HepG2 (cell line): ENCODE measurements at regions not wholly inside any gene's neighbourhood (a gene's known extent, or its start where the extent isn't known, plus 50 kb on each side); places are given as distances from the start of the nearest gene placed in this dataset.

Experiments
- ATAC-seq: fragments of 200-7000 bp; cut with Tn5 transposase; 3 replicates; pipeline ENCODE4 v1.9.1; 2020; ENCODE audit warnings: mild to moderate bottlenecking, moderate library complexity
- BruUV-seq: library from RNA; stranded (reverse); fragments of 400-500 nt; replicated peaks from 2 replicates; lab custom pipeline; 2021; lab: Mats Ljungman, UMichigan
- CTCF ChIA-PET: fragments of 300-600 bp; formaldehyde crosslinking; extraction: SDS; loops from one replicate; lab custom pipeline; 2021; ENCODE audit warnings: low total read pairs, inconsistent platforms, low intra/inter-chr PET ratio; lab: Yijun Ruan, JAX
- POLR2A ChIA-PET: fragments of 350-600 bp; sonication (Branson Sonifier 250); formaldehyde crosslinking; loops from one replicate; lab custom pipeline; 2020; ENCODE audit warnings: antibody characterized with exemption, inconsistent platforms; lab: Yijun Ruan, JAX
- DNase-seq: peaks from one replicate; pipeline ENCODE4 v3.0.0-alpha.2; 2015; ENCODE audit warnings: low spot score
- FAIRE-seq: peaks from 3 replicates; lab custom pipeline; 2011; peaks lifted over from hg19 to GRCh38; lab: Jason Lieb, UNC
- H2AFZ ChIP-seq: one replicate; pipeline ENCODE4 v1.6.1; 2011; ENCODE audit warnings: low read length, inconsistent platforms
- H3K27ac ChIP-seq: fragments of 300-600 bp; 3 replicates; pipeline ENCODE4 v1.8.0; 2011; ENCODE audit warnings: mixed run types, mild to moderate bottlenecking, mixed read lengths, low read length, inconsistent platforms; ENCODE audit not compliant: insufficient read depth; ENCODE audit errors: extremely low read length
- H3K27me3 ChIP-seq, 2 experiments: fragments of 200-600 bp in 1 of 2; 2 replicates in 1 of 2; 3 replicates in 1 of 2; pipeline versions ENCODE4 v1.6.0 to v1.8.0; 2011; ENCODE audit warnings: low read length in 2 of 2, mild to moderate bottlenecking in 2 of 2, moderate library complexity in 2 of 2, inconsistent platforms in 1 of 2; ENCODE audit not compliant: insufficient read depth in 2 of 2, control insufficient read depth in 1 of 2
- H3K36me3 ChIP-seq, 2 experiments: fragments of 200-600 bp in 1 of 2; replicated peaks in 1 of 2; 2 replicates in 1 of 2; 3 replicates in 1 of 2; pipeline versions ENCODE4 v1.5.1 to v1.8.0; 2011; ENCODE audit warnings: low read length in 2 of 2, inconsistent platforms in 1 of 2; ENCODE audit not compliant: insufficient read depth in 2 of 2, control insufficient read depth in 1 of 2
- H3K4me1 ChIP-seq: 2 replicates; pipeline ENCODE4 v1.5.1; 2012; ENCODE audit warnings: low read length, inconsistent platforms; ENCODE audit not compliant: insufficient read depth
- H3K4me2 ChIP-seq: 2 replicates; pipeline ENCODE4 v1.6.0; 2011; ENCODE audit warnings: low read depth, low read length, inconsistent platforms
- H3K4me3 ChIP-seq, 3 experiments: fragments of 200-600 bp in 1 of 3; sonication (generic), shearing (Covaris generic) in 1 of 3; replicated peaks in 1 of 3; 2 replicates each; pipeline ENCODE4 v1.5.1; 2011 to 2016; ENCODE audit warnings: low read length in 3 of 3, inconsistent platforms in 2 of 3, low read depth in 2 of 3, mild to moderate bottlenecking in 2 of 3, control low read depth in 1 of 3, mixed read lengths in 1 of 3; ENCODE audit not compliant: insufficient read depth in 1 of 3
- H3K79me2 ChIP-seq: one replicate; pipeline ENCODE4 v1.6.1; 2011; ENCODE audit warnings: low read length, inconsistent platforms; ENCODE audit not compliant: insufficient read depth
- H3K9ac ChIP-seq: 2 replicates; pipeline ENCODE4 v1.6.0; 2011; ENCODE audit warnings: mild to moderate bottlenecking, low read depth, low read length, inconsistent platforms; ENCODE audit not compliant: insufficient read depth
- H3K9me3 ChIP-seq: 2 replicates; pipeline ENCODE4 v1.5.1; 2012; ENCODE audit warnings: mild to moderate bottlenecking, low read length
- H4K20me1 ChIP-seq: 2 replicates; pipeline ENCODE4 v1.6.0; 2011; ENCODE audit warnings: inconsistent platforms, mild to moderate bottlenecking, low read length, moderate library complexity; ENCODE audit not compliant: insufficient read depth
- BCL6 ChIP-seq: IDR thresholded peaks from 2 replicates; pipeline ENCODE4 v1.6.1; 2016; ENCODE audit warnings: missing genetic modification reagents, missing compliant biosample characterization
- GMEB1 ChIP-seq: sonication (generic); formaldehyde crosslinking; IDR thresholded peaks from 2 replicates; pipeline ENCODE4 v1.5.1; 2020; ENCODE audit warnings: missing genetic modification reagents, mild to moderate bottlenecking, borderline replicate concordance
- NFE2L2 ChIP-seq: fragments of 150-350 bp; IDR thresholded peaks from 2 replicates; pipeline ENCODE4 v1.6.1; 2014; ENCODE audit warnings: low read length
- RBM22 ChIP-seq: fragments of 200-400 bp; formaldehyde crosslinking; optimal IDR thresholded peaks from 2 replicates; pipeline ENCODE3; 2017; ENCODE audit warnings: mild to moderate bottlenecking, low read length, moderate library complexity
- ZNF337 ChIP-seq: sonication (generic); formaldehyde crosslinking; IDR thresholded peaks from 2 replicates; pipeline ENCODE4 v1.5.1; 2020; ENCODE audit warnings: missing genetic modification reagents, low read depth, mild to moderate bottlenecking, borderline replicate concordance
- WGBS: methylation state at CpG from one replicate; pipeline ENCODE4 v1.1.6; 2017; ENCODE audit warnings: low lambda C conversion rate; 5-methylcytosine and 5-hydroxymethylcytosine counted together
- in situ Hi-C: cut with HindIII; loops from 2 replicates; pipeline ENCODE4 v1.10.0; 2017; ENCODE audit warnings: low pct_unique_long_range_greater_than_20kb; ENCODE audit not compliant: extremely low pct_ligation_motif_present
- intact Hi-C: fragments of 100-400 bp; cut with micrococcal nuclease; formaldehyde crosslinking; loops from one replicate; pipeline ENCODE4 v1.10.0; 2022; ENCODE audit not compliant: unreplicated experiment

DNA sequence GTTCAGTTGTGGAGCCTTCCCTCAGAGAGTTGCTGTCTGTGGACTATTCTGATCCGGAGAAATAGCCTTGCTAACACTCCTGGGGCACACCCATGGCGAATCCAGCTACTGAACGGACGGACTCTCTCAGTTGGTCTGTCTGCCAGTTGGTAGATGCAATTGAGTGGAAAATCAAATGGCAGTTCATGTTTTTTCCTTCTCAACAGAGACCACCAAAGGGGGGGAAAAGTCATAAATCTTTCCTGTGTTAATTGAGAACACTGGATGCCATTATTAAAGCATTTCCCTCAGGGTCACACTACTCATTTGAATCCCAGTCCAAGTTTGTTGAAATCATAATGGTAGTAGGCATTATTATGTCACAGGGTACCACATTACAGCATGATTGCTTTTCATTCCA, 354.3 kb upstream of the FAR2 start:
- in situ Hi-C loops = no loop called here
- Histone ChIP-seq H3K9ac (no peak overlapping the region), H3K4me3 (no peak overlapping the region), H3K79me2 (no peaks in the 10 kb centered on the region), H3K27ac (no peak overlapping the region), H3K9me3 (no peaks in the 10 kb centered on the region), H2AFZ (no peak overlapping the region), H3K27me3 (no peaks in the 10 kb centered on the region), H3K4me2 (no peak overlapping the region), H3K4me1 (no peaks in the 10 kb centered on the region), H4K20me1 (no peaks in the 10 kb centered on the region), H3K36me3 (no peaks in the 10 kb centered on the region)
- DNase-seq (no peak), ATAC-seq (no peak), FAIRE-seq (no peak)
- WGBS = 0% methylated on average over 4 of the region's 4 CpGs
- ChIA-PET POLR2A (no interaction called here), CTCF (no interaction called here)
- no TSS peak for BruUV-seq
- TF ChIP-seq BCL6 (CRISPR knock-in tag) (no peak), RBM22 (no peak), ZNF337 (CRISPR knock-in tag) (no peak)
- intact Hi-C loops = no loop called here

GRCh38 chr12:28795311-28795710, 353.8 kb upstream of the FAR2 start:
- no TSS peak for BruUV-seq
- Histone ChIP-seq H3K36me3 (no peaks in the 10 kb centered on the region), H3K4me3 (no peak overlapping the region), H3K9ac (no peak overlapping the region), H3K27me3 (no peaks in the 10 kb centered on the region), H3K79me2 (no peaks in the 10 kb centered on the region), H3K4me1 (no peaks in the 10 kb centered on the region), H3K9me3 (no peaks in the 10 kb centered on the region), H3K27ac (no peak overlapping the region), H3K4me2 (no peak overlapping the region), H4K20me1 (no peaks in the 10 kb centered on the region), H2AFZ (no peak overlapping the region)
- WGBS = 0% methylated on average over 1 of the region's 1 CpG
- FAIRE-seq = no peak
- CTCF ChIA-PET = no interaction called here
- in situ Hi-C loops (no loop called here), intact Hi-C loops (no loop called here)
- POLR2A ChIA-PET = no interaction called here
- no peak for ATAC-seq
- TF ChIP-seq NFE2L2 (peak; percentile 73), GMEB1 (CRISPR knock-in tag) (no peak)
- no peak for DNase-seq
